Lower lobe of right lung (tissue), 2 donors: ENCODE measurements at regions not wholly inside any gene's neighbourhood (a gene's known extent, or its start where the extent isn't known, plus 50 kb on each side); places are given as distances from the start of the nearest gene placed in this dataset.

Experiments
- ATAC-seq, 2 donors: fragments of 200-7000 bp; cut with Tn5 transposase; one replicate each; pipeline ENCODE4 v1.9.1; 2020 to 2022; ENCODE audit warnings: mild to moderate bottlenecking in 2 of 2, moderate library complexity in 2 of 2
- DNase-seq: peaks from one replicate; pipeline ENCODE4 v3.0.0-alpha.2; 2020
- H3K27ac ChIP-seq: fragments of 200-600 bp; one replicate; pipeline ENCODE4 v1.8.0; 2022
- H3K27me3 ChIP-seq: fragments of 200-600 bp; one replicate; pipeline ENCODE4 v1.8.0; 2022; ENCODE audit warnings: low read depth
- H3K36me3 ChIP-seq: fragments of 200-600 bp; one replicate; pipeline ENCODE4 v1.8.0; 2022; ENCODE audit warnings: mild to moderate bottlenecking
- H3K4me1 ChIP-seq: fragments of 200-600 bp; one replicate; pipeline ENCODE4 v1.8.0; 2022
- H3K4me3 ChIP-seq: fragments of 200-600 bp; one replicate; pipeline ENCODE4 v1.8.0; 2022; ENCODE audit warnings: mild to moderate bottlenecking
- H3K9me3 ChIP-seq: fragments of 200-600 bp; one replicate; pipeline ENCODE4 v1.8.0; 2022
- intact Hi-C: fragments of 100-400 bp; cut with DNase I; formaldehyde crosslinking; loops from one replicate; pipeline ENCODE4 v1.11.0; 2022
- TF ChIP-seq, protein P1 (sequence below): fragments of 200-600 bp; IDR thresholded peaks from one replicate; pipeline ENCODE4 v1.8.0; 2022; ENCODE audit warnings: antibody characterized with exemption, mild to moderate bottlenecking
- donor health status: DM: no; HTN: yes; CAD: no; lungs with severe emphysema.

DNA sequence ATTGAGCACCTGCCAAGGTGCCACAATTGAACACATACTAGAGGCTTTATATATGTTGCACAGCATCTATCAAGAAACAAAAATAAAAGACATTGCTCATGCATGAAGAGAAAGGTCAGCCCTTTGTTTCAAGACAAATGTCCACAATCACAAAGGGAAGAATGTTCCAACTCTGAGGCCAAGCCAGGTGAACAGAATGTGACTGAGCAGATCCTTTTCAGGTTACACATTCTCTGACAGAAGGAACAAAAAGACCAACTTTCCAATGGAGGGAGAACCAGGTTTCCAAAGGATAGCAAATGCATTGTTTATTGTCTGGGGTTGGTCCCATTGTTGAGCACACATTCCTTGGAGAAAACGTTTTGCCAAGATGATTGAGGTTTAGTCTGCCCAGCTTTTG is 50.2 kb upstream of the FAM174B start:
- Histone ChIP-seq H3K4me3 (no peak overlapping the region), H3K4me1 (no peaks in the 10 kb centered on the region), H3K27ac (no peak overlapping the region), H3K36me3 (no peaks in the 10 kb centered on the region), H3K27me3 (no peaks in the 10 kb centered on the region), H3K9me3 (no peaks in the 10 kb centered on the region)
- DNase-seq = no peak
- intact Hi-C loops = no loop called here
- no peak for ATAC-seq
- TF ChIP-seq, protein P1, sequence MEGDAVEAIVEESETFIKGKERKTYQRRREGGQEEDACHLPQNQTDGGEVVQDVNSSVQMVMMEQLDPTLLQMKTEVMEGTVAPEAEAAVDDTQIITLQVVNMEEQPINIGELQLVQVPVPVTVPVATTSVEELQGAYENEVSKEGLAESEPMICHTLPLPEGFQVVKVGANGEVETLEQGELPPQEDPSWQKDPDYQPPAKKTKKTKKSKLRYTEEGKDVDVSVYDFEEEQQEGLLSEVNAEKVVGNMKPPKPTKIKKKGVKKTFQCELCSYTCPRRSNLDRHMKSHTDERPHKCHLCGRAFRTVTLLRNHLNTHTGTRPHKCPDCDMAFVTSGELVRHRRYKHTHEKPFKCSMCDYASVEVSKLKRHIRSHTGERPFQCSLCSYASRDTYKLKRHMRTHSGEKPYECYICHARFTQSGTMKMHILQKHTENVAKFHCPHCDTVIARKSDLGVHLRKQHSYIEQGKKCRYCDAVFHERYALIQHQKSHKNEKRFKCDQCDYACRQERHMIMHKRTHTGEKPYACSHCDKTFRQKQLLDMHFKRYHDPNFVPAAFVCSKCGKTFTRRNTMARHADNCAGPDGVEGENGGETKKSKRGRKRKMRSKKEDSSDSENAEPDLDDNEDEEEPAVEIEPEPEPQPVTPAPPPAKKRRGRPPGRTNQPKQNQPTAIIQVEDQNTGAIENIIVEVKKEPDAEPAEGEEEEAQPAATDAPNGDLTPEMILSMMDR = no peak

DNA sequence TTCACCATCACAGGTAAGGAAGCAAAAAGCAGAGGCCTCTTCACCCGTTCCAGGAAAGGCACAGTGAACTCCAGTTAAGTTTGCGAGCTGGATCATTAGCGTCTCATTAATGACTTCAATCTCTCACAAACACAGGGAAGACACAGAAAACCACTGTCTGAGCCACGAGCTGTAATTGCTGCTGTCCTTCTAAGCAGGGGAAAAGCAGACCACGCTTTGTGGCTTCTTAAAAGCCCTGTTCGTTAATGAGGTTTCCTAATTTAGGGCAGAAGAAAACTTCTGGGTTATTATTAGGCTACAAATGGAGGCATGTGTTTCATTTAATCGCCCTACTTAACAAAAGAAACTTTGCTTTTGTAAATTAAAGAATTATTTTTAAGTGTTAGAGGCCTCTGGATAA is 50.6 kb upstream of the FAM174B start:
- H3K4me3 ChIP-seq = no peak overlapping the region
- intact Hi-C loops = no loop called here
- H3K9me3 ChIP-seq = no peaks in the 10 kb centered on the region
- DNase-seq = no peak
- H3K4me1 ChIP-seq = no peaks in the 10 kb centered on the region
- no peak overlapping the region for H3K27ac ChIP-seq
- ATAC-seq = no peak
- TF ChIP-seq, protein P1 = no peak
- no peaks in the 10 kb centered on the region for H3K27me3 ChIP-seq
- no peaks in the 10 kb centered on the region for H3K36me3 ChIP-seq

DNA sequence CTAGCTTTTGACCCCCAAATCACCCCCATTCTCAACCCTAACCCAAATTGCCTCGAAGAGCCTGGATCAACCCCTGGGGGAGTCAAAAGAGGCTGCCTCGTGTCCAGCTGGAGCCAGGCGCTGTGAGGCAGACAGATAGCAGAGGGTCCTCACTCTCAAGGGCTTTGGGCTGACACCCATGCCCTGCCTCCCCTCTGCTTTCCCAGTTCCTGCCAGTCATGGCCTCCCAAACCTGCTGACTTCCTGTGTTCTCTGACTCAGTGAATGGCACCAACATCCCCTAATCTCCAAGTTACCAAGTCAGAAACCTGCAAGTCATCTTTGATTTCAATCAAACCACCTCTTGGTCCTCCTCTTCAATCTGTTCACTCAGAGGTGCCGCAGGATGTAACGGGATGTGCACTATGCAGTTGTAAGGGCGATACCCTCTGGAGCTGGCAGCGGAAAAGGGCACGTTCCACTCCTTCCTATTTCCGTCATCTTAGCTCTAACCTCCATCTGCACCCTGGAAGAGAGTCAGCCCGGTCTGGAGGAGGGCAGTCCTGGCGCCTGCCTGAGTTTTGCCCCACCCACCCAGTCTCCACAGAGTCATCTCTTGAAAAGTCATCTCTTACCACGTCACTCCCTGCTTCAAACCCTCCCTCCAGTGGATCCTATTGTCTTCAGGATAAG is 52.4 kb upstream of the FAM174B start:
- DNase-seq = no peak
- TF ChIP-seq, protein P1 = no peak
- ATAC-seq = no peak
- Histone ChIP-seq H3K4me3 (no peak overlapping the region), H3K36me3 (no peaks in the 10 kb centered on the region), H3K27me3 (no peaks in the 10 kb centered on the region), H3K9me3 (no peaks in the 10 kb centered on the region), H3K27ac (no peak overlapping the region), H3K4me1 (no peaks in the 10 kb centered on the region)
- intact Hi-C loops = no loop called here

DNA sequence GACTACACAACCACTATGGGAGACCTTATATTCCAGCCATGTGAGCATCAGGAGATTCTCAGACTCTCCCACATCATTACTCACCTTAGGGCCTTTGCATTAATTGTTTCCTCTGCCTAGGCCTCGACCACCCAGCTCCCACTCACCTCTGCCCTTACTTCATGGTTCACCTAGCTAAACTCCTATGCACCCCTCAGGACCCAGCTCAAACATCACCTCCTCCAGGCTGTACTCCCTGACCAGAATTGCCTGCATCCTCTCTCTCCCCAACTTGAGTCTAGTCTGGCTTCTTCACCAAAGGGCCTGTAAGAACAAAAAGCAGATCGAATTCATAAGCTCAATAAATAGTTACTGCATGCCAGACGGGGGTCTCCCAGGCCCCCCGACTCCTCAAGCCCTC is 53.1 kb upstream of the FAM174B start:
- Histone ChIP-seq H3K4me1 (no peaks in the 10 kb centered on the region), H3K4me3 (no peak overlapping the region), H3K36me3 (no peaks in the 10 kb centered on the region), H3K27me3 (no peaks in the 10 kb centered on the region), H3K27ac (no peak overlapping the region), H3K9me3 (no peaks in the 10 kb centered on the region)
- DNase-seq (no peak), ATAC-seq (no peak)
- intact Hi-C loops = no loop called here
- TF ChIP-seq, protein P1 = no peak

DNA sequence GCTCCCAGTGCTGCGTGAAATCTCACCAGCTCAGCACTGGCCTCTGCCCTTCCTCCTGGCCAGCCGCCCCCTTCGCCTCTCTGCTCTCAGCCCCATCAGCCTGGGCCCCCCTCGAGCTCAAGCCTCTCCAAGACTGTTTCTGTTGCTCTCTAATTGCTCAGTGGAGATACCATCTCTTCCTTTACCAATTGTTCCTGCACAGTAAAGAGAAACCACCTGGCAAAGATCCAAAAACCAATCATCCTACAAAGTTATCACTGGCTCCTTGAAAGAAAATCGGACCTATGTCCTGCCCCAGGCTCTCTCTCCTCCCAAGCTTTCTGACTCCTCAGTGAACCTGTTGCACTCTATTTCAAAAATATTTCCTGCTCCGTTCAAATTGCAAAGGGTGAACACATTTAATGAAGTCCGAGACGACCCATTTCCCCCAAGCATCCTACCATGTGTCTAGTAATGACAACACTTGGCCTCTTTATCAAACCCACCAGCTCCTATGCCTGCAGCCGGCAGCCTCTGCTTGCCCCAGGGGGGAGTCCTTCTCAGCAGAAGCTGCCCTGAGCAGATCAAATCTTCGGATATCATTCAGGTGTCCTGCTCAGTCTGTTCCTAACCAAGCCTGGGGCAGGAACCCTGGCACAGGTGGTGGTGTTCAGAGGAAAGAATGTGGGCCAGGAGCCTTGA is 53.7 kb upstream of the FAM174B start:
- Histone ChIP-seq H3K27ac (no peak overlapping the region), H3K4me1 (peaks cover 3% of the 10 kb centered on the region), H3K27me3 (no peaks in the 10 kb centered on the region), H3K9me3 (no peaks in the 10 kb centered on the region), H3K36me3 (no peaks in the 10 kb centered on the region), H3K4me3 (no peak overlapping the region)
- intact Hi-C loops = no loop called here
- TF ChIP-seq, protein P1 = no peak
- DNase-seq (no peak), ATAC-seq (peak in 1 of 2 donors; percentile 25)
